ENCODE measurements at regions not wholly inside any gene's neighbourhood (a gene's known extent, or its start where the extent isn't known, plus 50 kb on each side); places are given as distances from the start of the nearest gene placed in this dataset.

DNA sequence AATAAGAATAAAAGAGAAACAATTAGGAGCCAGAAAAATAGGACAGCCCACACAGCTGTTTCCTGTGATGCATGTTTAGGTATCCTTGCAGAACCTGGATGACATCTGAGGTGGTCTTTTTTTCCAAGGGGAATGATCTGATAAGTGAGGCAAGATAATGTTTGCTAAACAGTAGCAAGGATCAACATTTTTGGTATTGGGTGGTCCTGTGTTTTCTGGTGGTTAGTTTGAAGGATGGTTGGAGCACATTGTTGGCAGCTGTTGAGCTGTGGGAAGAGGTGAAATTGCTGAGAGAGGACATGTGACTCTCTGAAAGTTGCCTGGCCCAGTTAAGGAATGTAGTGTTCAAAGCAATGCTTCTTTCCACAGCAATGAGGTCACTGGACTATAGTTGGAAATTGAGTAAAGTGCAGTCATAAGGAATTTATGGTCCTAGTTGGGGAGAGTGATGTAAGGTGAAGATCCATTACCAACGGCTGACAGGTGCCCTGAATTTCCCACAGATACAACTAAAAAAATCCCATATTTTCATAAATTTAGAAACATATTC, 270.2 kb upstream of the IMPG1 start:
- DNase-seq, result no peak

DNA sequence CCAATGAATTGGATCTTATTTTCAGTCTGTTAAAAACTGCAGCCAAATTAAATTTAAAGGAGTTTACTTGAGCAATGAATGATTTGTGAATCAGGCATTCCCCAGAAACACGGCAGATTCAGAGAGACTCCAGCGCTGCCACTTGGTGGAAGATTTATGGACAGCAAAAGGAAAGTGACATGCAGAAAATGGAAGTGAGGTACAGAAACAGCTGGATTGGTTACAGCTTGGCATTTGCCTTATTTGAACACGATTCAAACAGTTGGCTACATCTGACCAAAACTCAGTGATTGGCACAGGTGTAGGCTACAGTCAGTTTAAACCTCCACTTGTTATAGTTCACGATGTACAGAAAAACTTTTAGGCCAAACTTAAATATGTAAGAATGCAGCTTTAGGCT, 257.6 kb upstream of the IMPG1 start:
- no peak for DNase-seq

DNA sequence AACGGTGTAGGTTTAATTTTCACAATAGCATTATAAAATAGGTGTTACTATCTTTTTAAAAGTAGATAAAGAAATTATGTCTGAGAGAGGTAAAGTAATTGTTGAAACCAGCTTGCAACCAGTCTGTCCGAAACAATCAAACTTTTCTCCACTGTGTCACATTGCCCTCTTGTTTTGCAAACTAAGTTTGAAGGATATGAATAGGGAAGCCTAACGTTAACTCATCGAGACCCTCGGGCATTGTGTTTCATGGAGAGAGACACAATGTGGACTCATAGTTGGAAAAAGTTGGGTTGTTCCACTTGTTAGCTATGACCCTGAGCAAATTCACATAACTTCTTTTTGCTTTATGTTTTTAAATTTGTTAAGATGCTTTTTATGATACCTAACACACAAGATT, 254.4 kb upstream of the IMPG1 start:
- DNase-seq, result no peak

Data from NCI-H2171 (cell line).